ENCODE measurements at regions not wholly inside any gene's neighbourhood (a gene's known extent, or its start where the extent isn't known, plus 50 kb on each side); places are given as distances from the start of the nearest gene placed in this dataset.
A peak's percentile ranks its signal among the peaks of the same experiment; 100 is the strongest.

GRCh38 chr10:43816351-43817321 lies 168.0 kb upstream of the ZNF32 start:
- Histone ChIP-seq H3K27ac (ENCODE audit: low read length) (peak overlapping the region; percentile 86), H3K4me3 (ENCODE audit: low read depth in 1 of 2, low read length in 2 of 2) (peak overlapping the region in 1 of 2 experiments; percentile 44; a peak in 2 of 4 replicates), H4K20me1 (ENCODE audit: insufficient read depth, low read length) (no peaks in the 10 kb centered on the region), H3K9ac (ENCODE audit: low read depth, low read length) (peak overlapping the region; percentile 48), H2AFZ (ENCODE audit: low read depth, low read length) (peak overlapping the region; percentile 60; the same call in 1 of the 2 replicates), H3K27me3 (ENCODE audit: insufficient read depth, low read length, poor library complexity) (no peaks in the 10 kb centered on the region), H3K9me3 (ENCODE audit: insufficient read depth, low read length, severe bottlenecking) (no peaks in the 10 kb centered on the region), H3K4me2 (ENCODE audit: insufficient read depth, low read length) (peak overlapping the region; percentile 67), H3K4me1 (ENCODE audit: insufficient read depth, low read length) (peaks cover 52% of the 10 kb centered on the region), H3K79me2 (ENCODE audit: insufficient read depth, low read length) (no peaks in the 10 kb centered on the region), H3K36me3 (ENCODE audit: insufficient read depth, low read length) (no peaks in the 10 kb centered on the region)
- peak; percentile 93 for DNase-seq
- peak; percentile 98 for ATAC-seq (ENCODE audit: insufficient read depth, low read depth)
- TF ChIP-seq CTCF (IDR thresholded peaks at IDR 0.05; ENCODE audit: borderline replicate concordance, extremely low read depth, low read length, poor library complexity, severe bottlenecking), result no peak
- no peak for TF ChIP-seq EZH2 (IDR thresholded peaks at IDR 0.05; ENCODE audit: borderline replicate concordance, low read depth, low read length, severe bottlenecking)

GRCh38 chr10:43815181-43815885 lies 166.7 kb upstream of the ZNF32 start:
- peak overlapping the region; percentile 86 for H3K27ac ChIP-seq (ENCODE audit: low read length)
- 0 out of 2 replicates have a peak overlapping the region, but pooled peaks have one; percentile 45 for H2AFZ ChIP-seq (ENCODE audit: low read depth, low read length)
- H3K4me1 ChIP-seq (ENCODE audit: insufficient read depth, low read length), result peaks cover 63% of the 10 kb centered on the region
- no peaks in the 10 kb centered on the region for H3K9me3 ChIP-seq (ENCODE audit: insufficient read depth, low read length, severe bottlenecking)
- peak overlapping the region; percentile 35 for H3K9ac ChIP-seq (ENCODE audit: low read depth, low read length)
- H3K4me2 ChIP-seq (ENCODE audit: insufficient read depth, low read length), result peak overlapping the region; percentile 67
- peak overlapping the region in 1 of 2 experiments; percentile 32; a peak in 2 of 4 replicates for H3K4me3 ChIP-seq (ENCODE audit: low read depth in 1 of 2, low read length in 2 of 2)
- H3K36me3 ChIP-seq (ENCODE audit: insufficient read depth, low read length), result no peaks in the 10 kb centered on the region
- TF ChIP-seq CTCF (IDR thresholded peaks at IDR 0.05; ENCODE audit: borderline replicate concordance, extremely low read depth, low read length, poor library complexity, severe bottlenecking) (no peak), EZH2 (IDR thresholded peaks at IDR 0.05; ENCODE audit: borderline replicate concordance, low read depth, low read length, severe bottlenecking) (no peak)
- no peaks in the 10 kb centered on the region for H4K20me1 ChIP-seq (ENCODE audit: insufficient read depth, low read length)
- no peaks in the 10 kb centered on the region for H3K27me3 ChIP-seq (ENCODE audit: insufficient read depth, low read length, poor library complexity)
- no peaks in the 10 kb centered on the region for H3K79me2 ChIP-seq (ENCODE audit: insufficient read depth, low read length)
- DNase-seq (no peak), ATAC-seq (ENCODE audit: insufficient read depth, low read depth) (no peak)

- Histone ChIP-seq H4K20me1 (ENCODE audit: insufficient read depth, low read length) (no peaks in the 10 kb centered on the region), H3K4me2 (ENCODE audit: insufficient read depth, low read length) (no peak overlapping the region), H3K79me2 (ENCODE audit: insufficient read depth, low read length) (no peaks in the 10 kb centered on the region), H3K4me1 (ENCODE audit: insufficient read depth, low read length) (peaks cover 64% of the 10 kb centered on the region), H3K4me3 (ENCODE audit: low read depth in 1 of 2, low read length in 2 of 2) (no peak overlapping the region), H3K27me3 (ENCODE audit: insufficient read depth, low read length, poor library complexity) (no peaks in the 10 kb centered on the region), H3K36me3 (ENCODE audit: insufficient read depth, low read length) (no peaks in the 10 kb centered on the region), H3K9me3 (ENCODE audit: insufficient read depth, low read length, severe bottlenecking) (no peaks in the 10 kb centered on the region), H2AFZ (ENCODE audit: low read depth, low read length) (no peak overlapping the region), H3K9ac (ENCODE audit: low read depth, low read length) (no peak overlapping the region), H3K27ac (ENCODE audit: low read length) (peak overlapping the region; percentile 37; the same call in 1 of the 2 replicates)
- ATAC-seq (ENCODE audit: insufficient read depth, low read depth) (no peak), DNase-seq (no peak)
- TF ChIP-seq CTCF (IDR thresholded peaks at IDR 0.05; ENCODE audit: borderline replicate concordance, extremely low read depth, low read length, poor library complexity, severe bottlenecking), result no peak
- no peak for TF ChIP-seq EZH2 (IDR thresholded peaks at IDR 0.05; ENCODE audit: borderline replicate concordance, low read depth, low read length, severe bottlenecking)
Observed at GRCh38 chr10:43814663-43815062, 166.0 kb upstream of the ZNF32 start.
